ENCODE measurements at regions not wholly inside any gene's neighbourhood (a gene's known extent, or its start where the extent isn't known, plus 50 kb on each side); places are given as distances from the start of the nearest gene placed in this dataset.

GRCh38 chr2:114222344-114222743 lies 220.1 kb upstream of the DPP10 start:
- Mint-ChIP-seq H3K27me3 (peaks cover 2 to 43% (median 30%) of the 10 kb centered on the region in 5 donors), H3K4me3 (no peak overlapping the region), H3K9me3 (peaks cover 0 to 6% (median 0%) of the 10 kb centered on the region in 11 donors), H3K27ac (no peak overlapping the region), H3K4me1 (no peaks in the 10 kb centered on the region), H3K36me3 (no peaks in the 10 kb centered on the region)
- Histone ChIP-seq H3K4me1 (ENCODE audit: control insufficient read depth in 2 of 2, insufficient read depth in 2 of 2, low read length in 2 of 2) (no peaks in the 10 kb centered on the region), H3K27me3 (ENCODE audit: control insufficient read depth in 2 of 2, insufficient read depth in 2 of 2, low read length in 2 of 2) (no peaks in the 10 kb centered on the region), H3K27ac (ENCODE audit: low read depth, low read length) (no peak overlapping the region), H3K9me3 (ENCODE audit: control insufficient read depth in 2 of 3, low read length in 3 of 3) (no peaks in the 10 kb centered on the region), H3K36me3 (ENCODE audit: control insufficient read depth in 2 of 3, insufficient read depth in 3 of 3, low read length in 3 of 3) (no peaks in the 10 kb centered on the region), H3K4me3 (ENCODE audit: low read length) (no peak overlapping the region)
- ChIA-PET POLR2A (no interaction called here), CTCF (no interaction called here)
- ATAC-seq (no peak), DNase-seq (no peak)
- intact Hi-C loops (cut with micrococcal nuclease) = no loop called here

GRCh38 chr2:114231921-114232320 lies 210.5 kb upstream of the DPP10 start:
- ChIA-PET POLR2A (no interaction called here), CTCF (no interaction called here)
- Histone ChIP-seq H3K27ac (ENCODE audit: low read depth, low read length) (no peak overlapping the region), H3K36me3 (ENCODE audit: control insufficient read depth in 2 of 3, insufficient read depth in 3 of 3, low read length in 3 of 3) (no peaks in the 10 kb centered on the region), H3K4me1 (ENCODE audit: control insufficient read depth in 2 of 2, insufficient read depth in 2 of 2, low read length in 2 of 2) (no peaks in the 10 kb centered on the region), H3K9me3 (ENCODE audit: control insufficient read depth in 2 of 3, low read length in 3 of 3) (no peaks in the 10 kb centered on the region), H3K27me3 (ENCODE audit: control insufficient read depth in 2 of 2, insufficient read depth in 2 of 2, low read length in 2 of 2) (no peaks in the 10 kb centered on the region), H3K4me3 (ENCODE audit: low read length) (no peak overlapping the region)
- Mint-ChIP-seq H3K9me3 (peaks cover 0 to 28% (median 8%) of the 10 kb centered on the region in 11 donors), H3K27me3 (peaks cover 0 to 33% (median 27%) of the 10 kb centered on the region in 5 donors), H3K36me3 (peaks cover 0 to 5% (median 0%) of the 10 kb centered on the region in 5 donors), H3K4me3 (no peak overlapping the region), H3K4me1 (no peaks in the 10 kb centered on the region), H3K27ac (no peak overlapping the region)
- ATAC-seq (no peak), DNase-seq (no peak)
- intact Hi-C loops (cut with micrococcal nuclease) = no loop called here

- peaks cover 0 to 28% (median 7%) of the 10 kb centered on the region in 11 donors for H3K9me3 Mint-ChIP-seq
- Histone ChIP-seq H3K4me3 (ENCODE audit: low read length) (no peak overlapping the region), H3K9me3 (ENCODE audit: control insufficient read depth in 2 of 3, low read length in 3 of 3) (no peaks in the 10 kb centered on the region), H3K36me3 (ENCODE audit: control insufficient read depth in 2 of 3, insufficient read depth in 3 of 3, low read length in 3 of 3) (no peaks in the 10 kb centered on the region), H3K4me1 (ENCODE audit: control insufficient read depth in 2 of 2, insufficient read depth in 2 of 2, low read length in 2 of 2) (no peaks in the 10 kb centered on the region), H3K27me3 (ENCODE audit: control insufficient read depth in 2 of 2, insufficient read depth in 2 of 2, low read length in 2 of 2) (no peaks in the 10 kb centered on the region), H3K27ac (ENCODE audit: low read depth, low read length) (no peak overlapping the region)
- no peak overlapping the region for H3K27ac Mint-ChIP-seq
- intact Hi-C loops (cut with micrococcal nuclease) = no loop called here
- H3K27me3 Mint-ChIP-seq = peaks cover 2 to 49% (median 28%) of the 10 kb centered on the region in 5 donors
- no peaks in the 10 kb centered on the region for H3K36me3 Mint-ChIP-seq
- no peaks in the 10 kb centered on the region for H3K4me1 Mint-ChIP-seq
- POLR2A ChIA-PET = no interaction called here
- CTCF ChIA-PET = no interaction called here
- DNase-seq = no peak
- H3K4me3 Mint-ChIP-seq = no peak overlapping the region
- no peak for ATAC-seq
These were observed 205.1 kb upstream of the DPP10 start for GRCh38 chr2:114237331-114237730.

- ChIA-PET CTCF (no interaction called here), POLR2A (no interaction called here)
- Histone ChIP-seq H3K27ac (ENCODE audit: low read depth, low read length) (no peak overlapping the region), H3K4me1 (ENCODE audit: control insufficient read depth in 2 of 2, insufficient read depth in 2 of 2, low read length in 2 of 2) (no peaks in the 10 kb centered on the region), H3K27me3 (ENCODE audit: control insufficient read depth in 2 of 2, insufficient read depth in 2 of 2, low read length in 2 of 2) (no peaks in the 10 kb centered on the region), H3K9me3 (ENCODE audit: control insufficient read depth in 2 of 3, low read length in 3 of 3) (no peaks in the 10 kb centered on the region), H3K4me3 (ENCODE audit: low read length) (no peak overlapping the region), H3K36me3 (ENCODE audit: control insufficient read depth in 2 of 3, insufficient read depth in 3 of 3, low read length in 3 of 3) (no peaks in the 10 kb centered on the region)
- peaks cover 2 to 42% (median 21%) of the 10 kb centered on the region in 5 donors for H3K27me3 Mint-ChIP-seq
- no peak for DNase-seq
- H3K9me3 Mint-ChIP-seq = peaks cover 0 to 18% (median 7%) of the 10 kb centered on the region in 11 donors
- no peak for ATAC-seq
- no peak overlapping the region for H3K4me3 Mint-ChIP-seq
- intact Hi-C loops (cut with micrococcal nuclease) = no loop called here
- H3K27ac Mint-ChIP-seq = no peak overlapping the region
- H3K4me1 Mint-ChIP-seq = no peaks in the 10 kb centered on the region
- H3K36me3 Mint-ChIP-seq = no peaks in the 10 kb centered on the region
These were observed 203.4 kb upstream of the DPP10 start for GRCh38 chr2:114238910-114239559.

GRCh38 chr2:114248648-114249047 lies 193.8 kb upstream of the DPP10 start:
- CTCF ChIA-PET = no interaction called here
- Histone ChIP-seq H3K4me3 (ENCODE audit: low read length) (no peak overlapping the region), H3K27ac (ENCODE audit: low read depth, low read length) (no peak overlapping the region), H3K9me3 (ENCODE audit: control insufficient read depth in 2 of 3, low read length in 3 of 3) (no peaks in the 10 kb centered on the region), H3K27me3 (ENCODE audit: control insufficient read depth in 2 of 2, insufficient read depth in 2 of 2, low read length in 2 of 2) (no peaks in the 10 kb centered on the region), H3K36me3 (ENCODE audit: control insufficient read depth in 2 of 3, insufficient read depth in 3 of 3, low read length in 3 of 3) (no peaks in the 10 kb centered on the region), H3K4me1 (ENCODE audit: control insufficient read depth in 2 of 2, insufficient read depth in 2 of 2, low read length in 2 of 2) (no peaks in the 10 kb centered on the region)
- Mint-ChIP-seq H3K36me3 (no peaks in the 10 kb centered on the region), H3K4me1 (no peaks in the 10 kb centered on the region), H3K4me3 (no peak overlapping the region), H3K27me3 (peaks cover 0 to 20% (median 9%) of the 10 kb centered on the region in 5 donors), H3K9me3 (peaks cover 0 to 1% (median 0%) of the 10 kb centered on the region in 11 donors), H3K27ac (no peak overlapping the region)
- ATAC-seq (no peak), DNase-seq (no peak)
- intact Hi-C loops (cut with micrococcal nuclease) = no loop called here
- POLR2A ChIA-PET = no interaction called here

GRCh38 chr2:114252713-114253112 lies 189.7 kb upstream of the DPP10 start:
- no peak overlapping the region for H3K4me3 ChIP-seq (ENCODE audit: low read length)
- Mint-ChIP-seq H3K4me1 (no peaks in the 10 kb centered on the region), H3K36me3 (no peaks in the 10 kb centered on the region), H3K9me3 (peaks cover 0 to 1% (median 0%) of the 10 kb centered on the region in 11 donors), H3K4me3 (no peak overlapping the region), H3K27ac (no peak overlapping the region), H3K27me3 (peaks cover 0 to 16% (median 14%) of the 10 kb centered on the region in 5 donors)
- no peak overlapping the region for H3K27ac ChIP-seq (ENCODE audit: low read depth, low read length)
- ChIA-PET CTCF (no interaction called here), POLR2A (no interaction called here)
- no peaks in the 10 kb centered on the region for H3K9me3 ChIP-seq (ENCODE audit: control insufficient read depth in 2 of 3, low read length in 3 of 3)
- H3K4me1 ChIP-seq (ENCODE audit: control insufficient read depth in 2 of 2, insufficient read depth in 2 of 2, low read length in 2 of 2) = no peaks in the 10 kb centered on the region
- no peaks in the 10 kb centered on the region for H3K36me3 ChIP-seq (ENCODE audit: control insufficient read depth in 2 of 3, insufficient read depth in 3 of 3, low read length in 3 of 3)
- DNase-seq (no peak), ATAC-seq (no peak)
- H3K27me3 ChIP-seq (ENCODE audit: control insufficient read depth in 2 of 2, insufficient read depth in 2 of 2, low read length in 2 of 2) = no peaks in the 10 kb centered on the region
- intact Hi-C loops (cut with micrococcal nuclease) = no loop called here

- Mint-ChIP-seq H3K4me3 (no peak overlapping the region), H3K27me3 (peaks cover 0 to 19% (median 7%) of the 10 kb centered on the region in 5 donors), H3K9me3 (peaks cover 0 to 1% (median 0%) of the 10 kb centered on the region in 11 donors), H3K4me1 (no peaks in the 10 kb centered on the region), H3K27ac (no peak overlapping the region), H3K36me3 (no peaks in the 10 kb centered on the region)
- H3K27me3 ChIP-seq (ENCODE audit: control insufficient read depth in 2 of 2, insufficient read depth in 2 of 2, low read length in 2 of 2) = no peaks in the 10 kb centered on the region
- H3K4me1 ChIP-seq (ENCODE audit: control insufficient read depth in 2 of 2, insufficient read depth in 2 of 2, low read length in 2 of 2) = no peaks in the 10 kb centered on the region
- ChIA-PET CTCF (no interaction called here), POLR2A (no interaction called here)
- ATAC-seq (no peak), DNase-seq (no peak)
- H3K4me3 ChIP-seq (ENCODE audit: low read length) = no peak overlapping the region
- H3K36me3 ChIP-seq (ENCODE audit: control insufficient read depth in 2 of 3, insufficient read depth in 3 of 3, low read length in 3 of 3) = no peaks in the 10 kb centered on the region
- intact Hi-C loops (cut with micrococcal nuclease) = no loop called here
- no peak overlapping the region for H3K27ac ChIP-seq (ENCODE audit: low read depth, low read length)
- H3K9me3 ChIP-seq (ENCODE audit: control insufficient read depth in 2 of 3, low read length in 3 of 3) = no peaks in the 10 kb centered on the region
These were observed 187.6 kb upstream of the DPP10 start for GRCh38 chr2:114254875-114255274.
